ENCODE measurements at regions not wholly inside any gene's neighbourhood (a gene's known extent, or its start where the extent isn't known, plus 50 kb on each side); places are given as distances from the start of the nearest gene placed in this dataset.

DNA sequence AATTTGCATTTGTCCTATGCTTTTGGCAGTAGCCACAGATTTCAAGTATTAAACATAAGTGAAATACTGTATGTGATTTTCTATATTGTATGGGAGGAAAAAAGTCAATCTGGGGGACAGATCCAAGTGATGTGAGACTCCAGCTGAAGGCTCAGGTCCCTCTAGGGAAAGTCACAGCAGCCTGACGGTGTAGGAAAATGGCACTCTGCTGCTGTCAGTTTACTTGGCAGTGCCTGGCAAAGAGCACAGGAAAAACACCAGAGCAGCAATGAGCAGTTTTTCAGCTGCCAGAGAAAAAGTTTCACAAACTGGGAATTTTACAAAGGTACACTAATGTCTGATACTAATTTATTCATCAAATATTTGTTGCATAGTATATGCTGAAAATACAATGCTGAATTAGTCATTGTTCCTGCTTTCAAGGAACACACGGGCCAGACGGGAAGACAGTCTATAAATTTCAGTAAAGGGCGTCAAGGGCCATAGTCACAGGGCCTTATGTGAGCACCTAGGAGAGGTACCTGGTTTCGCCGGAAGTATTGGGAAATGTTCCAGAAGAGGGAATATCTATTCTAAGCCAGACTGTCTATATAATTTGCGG is 66.2 kb upstream of the SLC38A2 start:
- peaks cover 27% of the 10 kb centered on the region for H3K4me1 Mint-ChIP-seq
- DNase-seq (ENCODE audit: low spot score) = no peak
- no peak for ATAC-seq
- peak overlapping the region; percentile 11; the same call in 1 of the 2 replicates for H3K27ac Mint-ChIP-seq
- CTCF ChIA-PET = no interaction called here
- H3K36me3 Mint-ChIP-seq = no peaks in the 10 kb centered on the region
- no peaks in the 10 kb centered on the region for H3K27me3 Mint-ChIP-seq (ENCODE audit: low read depth)
- POLR2A ChIA-PET = no interaction called here
- no peak for TF ChIP-seq ZNF232 (CRISPR knock-in tag; IDR thresholded peaks at IDR 0.05)
- TF ChIP-seq, protein P1, sequence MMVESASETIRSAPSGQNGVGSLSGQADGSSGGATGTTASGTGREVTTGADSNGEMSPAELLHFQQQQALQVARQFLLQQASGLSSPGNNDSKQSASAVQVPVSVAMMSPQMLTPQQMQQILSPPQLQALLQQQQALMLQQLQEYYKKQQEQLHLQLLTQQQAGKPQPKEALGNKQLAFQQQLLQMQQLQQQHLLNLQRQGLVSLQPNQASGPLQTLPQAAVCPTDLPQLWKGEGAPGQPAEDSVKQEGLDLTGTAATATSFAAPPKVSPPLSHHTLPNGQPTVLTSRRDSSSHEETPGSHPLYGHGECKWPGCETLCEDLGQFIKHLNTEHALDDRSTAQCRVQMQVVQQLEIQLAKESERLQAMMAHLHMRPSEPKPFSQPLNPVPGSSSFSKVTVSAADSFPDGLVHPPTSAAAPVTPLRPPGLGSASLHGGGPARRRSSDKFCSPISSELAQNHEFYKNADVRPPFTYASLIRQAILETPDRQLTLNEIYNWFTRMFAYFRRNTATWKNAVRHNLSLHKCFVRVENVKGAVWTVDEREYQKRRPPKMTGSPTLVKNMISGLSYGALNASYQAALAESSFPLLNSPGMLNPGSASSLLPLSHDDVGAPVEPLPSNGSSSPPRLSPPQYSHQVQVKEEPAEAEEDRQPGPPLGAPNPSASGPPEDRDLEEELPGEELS (CRISPR knock-in tag; IDR thresholded peaks at IDR 0.05) = no peak
- H3K9me3 Mint-ChIP-seq = no peaks in the 10 kb centered on the region
- no peak overlapping the region for H3K4me3 Mint-ChIP-seq

DNA sequence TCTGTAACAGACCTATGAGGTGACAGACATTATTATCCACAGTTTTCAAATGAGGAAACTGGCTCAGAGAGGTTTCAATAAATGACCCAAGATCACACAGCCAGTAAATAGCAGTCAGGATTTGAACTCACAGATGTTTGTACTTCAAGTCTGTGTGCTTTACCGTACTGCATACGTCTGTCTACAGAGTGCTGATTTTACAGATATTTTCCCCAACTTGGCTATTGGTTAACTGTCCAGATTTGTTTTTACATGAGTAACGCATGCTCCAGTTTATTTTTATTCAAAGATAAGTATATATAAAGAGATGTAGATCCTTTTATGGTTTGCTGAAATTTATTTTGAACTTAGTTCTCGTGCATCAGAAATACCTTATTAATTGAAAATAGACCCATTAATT is 65.7 kb upstream of the SLC38A2 start:
- Mint-ChIP-seq H3K27ac (no peak overlapping the region), H3K4me3 (no peak overlapping the region), H3K27me3 (ENCODE audit: low read depth) (no peaks in the 10 kb centered on the region), H3K9me3 (no peaks in the 10 kb centered on the region), H3K36me3 (no peaks in the 10 kb centered on the region), H3K4me1 (peaks cover 25% of the 10 kb centered on the region)
- DNase-seq (ENCODE audit: low spot score) (no peak), ATAC-seq (no peak)
- TF ChIP-seq, protein P2, sequence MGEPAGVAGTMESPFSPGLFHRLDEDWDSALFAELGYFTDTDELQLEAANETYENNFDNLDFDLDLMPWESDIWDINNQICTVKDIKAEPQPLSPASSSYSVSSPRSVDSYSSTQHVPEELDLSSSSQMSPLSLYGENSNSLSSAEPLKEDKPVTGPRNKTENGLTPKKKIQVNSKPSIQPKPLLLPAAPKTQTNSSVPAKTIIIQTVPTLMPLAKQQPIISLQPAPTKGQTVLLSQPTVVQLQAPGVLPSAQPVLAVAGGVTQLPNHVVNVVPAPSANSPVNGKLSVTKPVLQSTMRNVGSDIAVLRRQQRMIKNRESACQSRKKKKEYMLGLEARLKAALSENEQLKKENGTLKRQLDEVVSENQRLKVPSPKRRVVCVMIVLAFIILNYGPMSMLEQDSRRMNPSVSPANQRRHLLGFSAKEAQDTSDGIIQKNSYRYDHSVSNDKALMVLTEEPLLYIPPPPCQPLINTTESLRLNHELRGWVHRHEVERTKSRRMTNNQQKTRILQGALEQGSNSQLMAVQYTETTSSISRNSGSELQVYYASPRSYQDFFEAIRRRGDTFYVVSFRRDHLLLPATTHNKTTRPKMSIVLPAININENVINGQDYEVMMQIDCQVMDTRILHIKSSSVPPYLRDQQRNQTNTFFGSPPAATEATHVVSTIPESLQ (CRISPR knock-in tag; IDR thresholded peaks at IDR 0.05) = no peak
- no peak for TF ChIP-seq TEAD1 (CRISPR knock-in tag; IDR thresholded peaks at IDR 0.05)
- TF ChIP-seq JUN (CRISPR knock-in tag; IDR thresholded peaks at IDR 0.05) = no peak
- no peak for TF ChIP-seq RELA (CRISPR knock-in tag; IDR thresholded peaks at IDR 0.05; ENCODE audit: borderline replicate concordance)
- TF ChIP-seq, protein P3, sequence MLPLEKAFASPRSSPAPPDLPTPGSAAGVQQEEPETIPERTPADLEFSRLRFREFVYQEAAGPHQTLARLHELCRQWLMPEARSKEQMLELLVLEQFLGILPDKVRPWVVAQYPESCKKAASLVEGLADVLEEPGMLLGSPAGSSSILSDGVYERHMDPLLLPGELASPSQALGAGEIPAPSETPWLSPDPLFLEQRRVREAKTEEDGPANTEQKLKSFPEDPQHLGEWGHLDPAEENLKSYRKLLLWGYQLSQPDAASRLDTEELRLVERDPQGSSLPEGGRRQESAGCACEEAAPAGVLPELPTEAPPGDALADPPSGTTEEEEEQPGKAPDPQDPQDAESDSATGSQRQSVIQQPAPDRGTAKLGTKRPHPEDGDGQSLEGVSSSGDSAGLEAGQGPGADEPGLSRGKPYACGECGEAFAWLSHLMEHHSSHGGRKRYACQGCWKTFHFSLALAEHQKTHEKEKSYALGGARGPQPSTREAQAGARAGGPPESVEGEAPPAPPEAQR (CRISPR knock-in tag; IDR thresholded peaks at IDR 0.05) = no peak
- no peak for TF ChIP-seq SP1 (CRISPR knock-in tag; conservative IDR thresholded peaks at IDR 0.05)
- TF ChIP-seq NR1H2 (CRISPR knock-in tag; IDR thresholded peaks at IDR 0.05) = no peak
- TF ChIP-seq, protein P4, sequence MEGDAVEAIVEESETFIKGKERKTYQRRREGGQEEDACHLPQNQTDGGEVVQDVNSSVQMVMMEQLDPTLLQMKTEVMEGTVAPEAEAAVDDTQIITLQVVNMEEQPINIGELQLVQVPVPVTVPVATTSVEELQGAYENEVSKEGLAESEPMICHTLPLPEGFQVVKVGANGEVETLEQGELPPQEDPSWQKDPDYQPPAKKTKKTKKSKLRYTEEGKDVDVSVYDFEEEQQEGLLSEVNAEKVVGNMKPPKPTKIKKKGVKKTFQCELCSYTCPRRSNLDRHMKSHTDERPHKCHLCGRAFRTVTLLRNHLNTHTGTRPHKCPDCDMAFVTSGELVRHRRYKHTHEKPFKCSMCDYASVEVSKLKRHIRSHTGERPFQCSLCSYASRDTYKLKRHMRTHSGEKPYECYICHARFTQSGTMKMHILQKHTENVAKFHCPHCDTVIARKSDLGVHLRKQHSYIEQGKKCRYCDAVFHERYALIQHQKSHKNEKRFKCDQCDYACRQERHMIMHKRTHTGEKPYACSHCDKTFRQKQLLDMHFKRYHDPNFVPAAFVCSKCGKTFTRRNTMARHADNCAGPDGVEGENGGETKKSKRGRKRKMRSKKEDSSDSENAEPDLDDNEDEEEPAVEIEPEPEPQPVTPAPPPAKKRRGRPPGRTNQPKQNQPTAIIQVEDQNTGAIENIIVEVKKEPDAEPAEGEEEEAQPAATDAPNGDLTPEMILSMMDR (IDR thresholded peaks at IDR 0.05) = no peak
- TF ChIP-seq, protein P5, sequence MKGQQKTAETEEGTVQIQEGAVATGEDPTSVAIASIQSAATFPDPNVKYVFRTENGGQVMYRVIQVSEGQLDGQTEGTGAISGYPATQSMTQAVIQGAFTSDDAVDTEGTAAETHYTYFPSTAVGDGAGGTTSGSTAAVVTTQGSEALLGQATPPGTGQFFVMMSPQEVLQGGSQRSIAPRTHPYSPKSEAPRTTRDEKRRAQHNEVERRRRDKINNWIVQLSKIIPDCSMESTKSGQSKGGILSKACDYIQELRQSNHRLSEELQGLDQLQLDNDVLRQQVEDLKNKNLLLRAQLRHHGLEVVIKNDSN (CRISPR knock-in tag; IDR thresholded peaks at IDR 0.05) = no peak
- ChIA-PET CTCF (no interaction called here), POLR2A (no interaction called here)

DNA sequence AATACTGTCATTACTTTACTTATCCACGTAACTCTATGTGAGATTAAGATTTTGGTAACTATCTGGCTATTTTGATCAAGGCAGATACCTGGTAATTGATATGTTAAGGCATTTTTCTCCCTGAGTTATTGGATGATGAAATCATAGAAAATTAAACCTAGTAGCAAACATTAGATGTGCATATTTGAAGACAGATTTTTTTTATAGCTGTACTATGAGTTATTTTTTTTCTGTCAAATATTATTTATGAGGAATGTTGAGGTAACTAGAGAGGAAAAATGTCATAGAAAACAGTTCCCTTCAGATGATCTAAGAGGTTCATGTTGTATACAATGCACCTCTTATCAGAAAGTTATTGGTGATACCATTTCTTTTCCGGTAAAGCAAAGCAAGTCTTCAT is 64.9 kb upstream of the SLC38A2 start:
- TF ChIP-seq ZNF317 (CRISPR knock-in tag; IDR thresholded peaks at IDR 0.05; ENCODE audit: borderline replicate concordance, low read depth) (no peak), GTF2I (CRISPR knock-in tag; conservative IDR thresholded peaks at IDR 0.05) (no peak), ZNF671 (CRISPR knock-in tag; IDR thresholded peaks at IDR 0.05) (no peak), ZNF263 (CRISPR knock-in tag; IDR thresholded peaks at IDR 0.05; ENCODE audit: low read depth) (no peak)
- TF ChIP-seq, protein P6, sequence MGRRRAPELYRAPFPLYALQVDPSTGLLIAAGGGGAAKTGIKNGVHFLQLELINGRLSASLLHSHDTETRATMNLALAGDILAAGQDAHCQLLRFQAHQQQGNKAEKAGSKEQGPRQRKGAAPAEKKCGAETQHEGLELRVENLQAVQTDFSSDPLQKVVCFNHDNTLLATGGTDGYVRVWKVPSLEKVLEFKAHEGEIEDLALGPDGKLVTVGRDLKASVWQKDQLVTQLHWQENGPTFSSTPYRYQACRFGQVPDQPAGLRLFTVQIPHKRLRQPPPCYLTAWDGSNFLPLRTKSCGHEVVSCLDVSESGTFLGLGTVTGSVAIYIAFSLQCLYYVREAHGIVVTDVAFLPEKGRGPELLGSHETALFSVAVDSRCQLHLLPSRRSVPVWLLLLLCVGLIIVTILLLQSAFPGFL (CRISPR knock-in tag; IDR thresholded peaks at IDR 0.05; ENCODE audit: borderline replicate concordance) = no peak
- TF ChIP-seq, protein P7, sequence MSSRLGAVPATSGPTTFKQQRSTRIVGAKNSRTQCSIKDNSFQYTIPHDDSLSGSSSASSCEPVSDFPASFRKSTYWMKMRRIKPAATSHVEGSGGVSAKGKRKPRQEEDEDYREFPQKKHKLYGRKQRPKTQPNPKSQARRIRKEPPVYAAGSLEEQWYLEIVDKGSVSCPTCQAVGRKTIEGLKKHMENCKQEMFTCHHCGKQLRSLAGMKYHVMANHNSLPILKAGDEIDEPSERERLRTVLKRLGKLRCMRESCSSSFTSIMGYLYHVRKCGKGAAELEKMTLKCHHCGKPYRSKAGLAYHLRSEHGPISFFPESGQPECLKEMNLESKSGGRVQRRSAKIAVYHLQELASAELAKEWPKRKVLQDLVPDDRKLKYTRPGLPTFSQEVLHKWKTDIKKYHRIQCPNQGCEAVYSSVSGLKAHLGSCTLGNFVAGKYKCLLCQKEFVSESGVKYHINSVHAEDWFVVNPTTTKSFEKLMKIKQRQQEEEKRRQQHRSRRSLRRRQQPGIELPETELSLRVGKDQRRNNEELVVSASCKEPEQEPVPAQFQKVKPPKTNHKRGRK (CRISPR knock-in tag; IDR thresholded peaks at IDR 0.05; ENCODE audit: borderline replicate concordance) = no peak
- TF ChIP-seq, protein P8, sequence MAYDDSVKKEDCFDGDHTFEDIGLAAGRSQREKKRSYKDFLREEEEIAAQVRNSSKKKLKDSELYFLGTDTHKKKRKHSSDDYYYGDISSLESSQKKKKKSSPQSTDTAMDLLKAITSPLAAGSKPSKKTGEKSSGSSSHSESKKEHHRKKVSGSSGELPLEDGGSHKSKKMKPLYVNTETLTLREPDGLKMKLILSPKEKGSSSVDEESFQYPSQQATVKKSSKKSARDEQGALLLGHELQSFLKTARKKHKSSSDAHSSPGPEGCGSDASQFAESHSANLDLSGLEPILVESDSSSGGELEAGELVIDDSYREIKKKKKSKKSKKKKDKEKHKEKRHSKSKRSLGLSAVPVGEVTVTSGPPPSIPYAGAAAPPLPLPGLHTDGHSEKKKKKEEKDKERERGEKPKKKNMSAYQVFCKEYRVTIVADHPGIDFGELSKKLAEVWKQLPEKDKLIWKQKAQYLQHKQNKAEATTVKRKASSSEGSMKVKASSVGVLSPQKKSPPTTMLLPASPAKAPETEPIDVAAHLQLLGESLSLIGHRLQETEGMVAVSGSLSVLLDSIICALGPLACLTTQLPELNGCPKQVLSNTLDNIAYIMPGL (CRISPR knock-in tag; IDR thresholded peaks at IDR 0.05) = no peak
- DNase-seq (ENCODE audit: low spot score) (no peak), ATAC-seq (no peak)
- H3K4me1 Mint-ChIP-seq = peaks cover 20% of the 10 kb centered on the region
- H3K27ac Mint-ChIP-seq = no peak overlapping the region
- no peaks in the 10 kb centered on the region for H3K27me3 Mint-ChIP-seq (ENCODE audit: low read depth)
- POLR2A ChIA-PET = no interaction called here
- CTCF ChIA-PET = no interaction called here
- H3K4me3 Mint-ChIP-seq = no peak overlapping the region
- no peaks in the 10 kb centered on the region for H3K36me3 Mint-ChIP-seq
- no peaks in the 10 kb centered on the region for H3K9me3 Mint-ChIP-seq

Data from WTC11 (cell line).